ENCODE measurements at regions not wholly inside any gene's neighbourhood (a gene's known extent, or its start where the extent isn't known, plus 50 kb on each side); places are given as distances from the start of the nearest gene placed in this dataset.

DNA sequence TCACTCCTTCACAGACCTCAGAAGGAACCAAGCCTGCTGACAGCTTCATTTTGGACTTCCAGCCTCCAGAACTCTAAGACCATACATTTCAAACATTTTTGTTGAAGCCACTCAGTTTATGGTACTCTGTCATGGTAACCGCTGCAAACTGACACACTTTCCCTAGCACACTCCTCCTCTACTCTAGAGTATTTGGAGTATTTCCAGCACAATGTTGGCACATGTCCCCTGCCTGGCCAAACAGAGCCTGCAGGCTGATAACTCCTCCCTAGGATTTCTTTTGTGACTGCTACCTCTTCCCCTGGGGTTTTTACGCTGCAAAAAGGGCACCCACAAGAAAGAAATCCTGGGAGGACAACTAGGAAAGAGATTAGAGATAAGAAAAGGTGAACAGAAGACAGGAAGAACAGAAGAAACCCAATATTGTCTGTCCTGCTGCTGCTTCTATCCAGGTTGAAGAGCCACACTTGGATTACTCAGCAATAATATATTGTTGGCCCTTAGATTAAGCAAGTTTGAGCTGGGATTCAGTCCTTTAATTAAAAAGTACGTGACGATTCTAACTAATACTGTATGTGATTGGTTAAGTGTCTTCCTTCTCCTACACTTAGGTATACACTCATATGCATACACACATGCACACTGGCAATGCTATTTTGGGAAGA, 844.1 kb downstream of the LTN1 start:
- TF ChIP-seq POLR2AphosphoS5 (IDR thresholded peaks at IDR 0.05) (no peak), POLR2A (IDR thresholded peaks at IDR 0.05) (no peak), EP300 (IDR thresholded peaks at IDR 0.05) (no peak)
- TF ChIP-seq, protein P1, sequence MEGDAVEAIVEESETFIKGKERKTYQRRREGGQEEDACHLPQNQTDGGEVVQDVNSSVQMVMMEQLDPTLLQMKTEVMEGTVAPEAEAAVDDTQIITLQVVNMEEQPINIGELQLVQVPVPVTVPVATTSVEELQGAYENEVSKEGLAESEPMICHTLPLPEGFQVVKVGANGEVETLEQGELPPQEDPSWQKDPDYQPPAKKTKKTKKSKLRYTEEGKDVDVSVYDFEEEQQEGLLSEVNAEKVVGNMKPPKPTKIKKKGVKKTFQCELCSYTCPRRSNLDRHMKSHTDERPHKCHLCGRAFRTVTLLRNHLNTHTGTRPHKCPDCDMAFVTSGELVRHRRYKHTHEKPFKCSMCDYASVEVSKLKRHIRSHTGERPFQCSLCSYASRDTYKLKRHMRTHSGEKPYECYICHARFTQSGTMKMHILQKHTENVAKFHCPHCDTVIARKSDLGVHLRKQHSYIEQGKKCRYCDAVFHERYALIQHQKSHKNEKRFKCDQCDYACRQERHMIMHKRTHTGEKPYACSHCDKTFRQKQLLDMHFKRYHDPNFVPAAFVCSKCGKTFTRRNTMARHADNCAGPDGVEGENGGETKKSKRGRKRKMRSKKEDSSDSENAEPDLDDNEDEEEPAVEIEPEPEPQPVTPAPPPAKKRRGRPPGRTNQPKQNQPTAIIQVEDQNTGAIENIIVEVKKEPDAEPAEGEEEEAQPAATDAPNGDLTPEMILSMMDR (IDR thresholded peaks at IDR 0.05) = no peak
